ENCODE measurements at regions not wholly inside any gene's neighbourhood (a gene's known extent, or its start where the extent isn't known, plus 50 kb on each side); places are given as distances from the start of the nearest gene placed in this dataset.

DNA sequence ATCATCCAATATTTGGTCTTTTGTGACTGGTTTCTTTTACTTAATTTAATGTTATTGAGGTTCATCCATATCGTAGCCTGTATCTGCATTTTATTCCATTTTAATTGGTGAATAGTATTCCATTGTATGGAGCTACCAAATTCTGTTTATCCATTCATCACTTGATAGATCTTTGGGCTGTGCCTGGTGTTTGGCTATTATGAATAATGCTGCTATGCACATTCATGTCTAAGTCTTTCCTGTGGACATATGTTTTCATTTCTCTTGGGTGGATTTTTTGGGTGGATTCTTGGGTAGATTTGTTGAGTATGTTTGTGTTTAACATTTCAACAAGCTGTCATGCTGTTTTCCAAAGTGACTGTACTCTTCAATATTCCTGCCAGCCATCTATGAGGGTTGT lies 52.5 kb upstream of the NEDD4L start:
- Histone ChIP-seq H3K4me1 (ENCODE audit: control insufficient read depth in 1 of 2, insufficient read depth in 2 of 2, low read length in 2 of 2) (no peaks in the 10 kb centered on the region), H2AFZ (ENCODE audit: low read depth, low read length, poor library complexity, severe bottlenecking) (no peak overlapping the region), H3K9ac (ENCODE audit: low read length) (no peak overlapping the region), H3K9me3 (ENCODE audit: control insufficient read depth in 1 of 2, insufficient read depth in 1 of 2, low read depth in 1 of 2, low read length in 2 of 2) (no peaks in the 10 kb centered on the region), H3K27ac (ENCODE audit: low read depth, low read length) (no peak overlapping the region), H3K27me3 (ENCODE audit: insufficient read depth, low read length) (no peaks in the 10 kb centered on the region), H3K9me2 (ENCODE audit: insufficient read depth) (no peaks in the 10 kb centered on the region), H4K20me1 (ENCODE audit: insufficient read depth) (no peaks in the 10 kb centered on the region), H3K36me3 (ENCODE audit: control insufficient read depth in 1 of 2, insufficient read depth in 2 of 2, low read length in 2 of 2) (no peaks in the 10 kb centered on the region), H3K79me2 (ENCODE audit: insufficient read depth, low read length) (no peaks in the 10 kb centered on the region), H3K4me3 (replicated peaks in 1 of 2; ENCODE audit: low read depth in 1 of 2, low read length in 2 of 2) (no peak overlapping the region), H3K4me2 (ENCODE audit: low read length) (no peak overlapping the region)
- ATAC-seq (no peak), DNase-seq (ENCODE audit: low read depth, low spot score) (no peak)
- ChIA-PET POLR2A (no interaction called here), CTCF (no interaction called here), RAD21 (ENCODE audit: low non-redundant PET in 1 of 2, low total read pairs in 2 of 2, uncharacterized antibody in 2 of 2, unreplicated experiment in 2 of 2) (no interaction called here)
- BruUV-seq (replicated peaks): no TSS peak
- TF ChIP-seq, protein P1, sequence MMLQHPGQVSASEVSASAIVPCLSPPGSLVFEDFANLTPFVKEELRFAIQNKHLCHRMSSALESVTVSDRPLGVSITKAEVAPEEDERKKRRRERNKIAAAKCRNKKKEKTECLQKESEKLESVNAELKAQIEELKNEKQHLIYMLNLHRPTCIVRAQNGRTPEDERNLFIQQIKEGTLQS (IDR thresholded peaks at IDR 0.05): no peak
- TF ChIP-seq SRF (IDR thresholded peaks at IDR 0.05; ENCODE audit: low read depth) (no peak), RAD21 (IDR thresholded peaks at IDR 0.05; ENCODE audit: low read depth) (no peak), ZNF274 (IDR thresholded peaks at IDR 0.05; ENCODE audit: low read depth, low read length) (no peak), EGR1 (IDR thresholded peaks at IDR 0.05; ENCODE audit: low read depth) (no peak), SP1 (IDR thresholded peaks at IDR 0.05; ENCODE audit: low read depth) (no peak), FOSL1 (IDR thresholded peaks at IDR 0.05; ENCODE audit: low read depth) (no peak), EZH2 (IDR thresholded peaks at IDR 0.05) (no peak), JUND (IDR thresholded peaks at IDR 0.05) (no peak), TCF7L2 (IDR thresholded peaks at IDR 0.05; ENCODE audit: borderline replicate concordance, extremely low read depth, insufficient read depth, insufficient read length) (no peak), POLR2AphosphoS5 (IDR thresholded peaks at IDR 0.05; ENCODE audit: low read depth, low read length) (no peak), ZFX (IDR thresholded peaks at IDR 0.05) (no peak), CEBPB (IDR thresholded peaks at IDR 0.05; ENCODE audit: low read depth) (no peak)
- TF ChIP-seq, protein P2, sequence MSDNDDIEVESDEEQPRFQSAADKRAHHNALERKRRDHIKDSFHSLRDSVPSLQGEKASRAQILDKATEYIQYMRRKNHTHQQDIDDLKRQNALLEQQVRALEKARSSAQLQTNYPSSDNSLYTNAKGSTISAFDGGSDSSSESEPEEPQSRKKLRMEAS (IDR thresholded peaks at IDR 0.05): no peak
- intact Hi-C loops (cut with micrococcal nuclease): no loop called here

DNA sequence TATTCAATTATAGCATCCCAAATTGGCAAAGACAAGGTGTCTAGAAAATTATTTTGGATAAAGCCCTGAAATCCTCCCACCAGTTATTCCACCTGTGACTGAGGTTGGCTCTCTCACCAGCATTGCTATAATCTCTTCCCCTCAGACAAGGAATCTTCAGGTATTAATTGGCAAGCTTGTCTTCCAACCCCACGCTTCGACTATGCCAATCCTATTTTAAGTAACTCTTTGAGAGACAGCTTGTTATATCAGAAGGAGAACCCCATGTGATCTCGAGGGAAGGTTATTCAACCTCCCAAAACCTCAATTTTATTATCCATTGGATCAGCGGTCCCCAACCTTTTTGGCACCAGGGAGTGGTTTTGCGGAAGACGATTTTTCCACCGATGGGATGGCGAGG lies 54.5 kb upstream of the NEDD4L start:
- Histone ChIP-seq H3K9me3 (ENCODE audit: control insufficient read depth in 1 of 2, insufficient read depth in 1 of 2, low read depth in 1 of 2, low read length in 2 of 2) (no peaks in the 10 kb centered on the region), H3K36me3 (ENCODE audit: control insufficient read depth in 1 of 2, insufficient read depth in 2 of 2, low read length in 2 of 2) (no peaks in the 10 kb centered on the region), H3K27ac (ENCODE audit: low read depth, low read length) (no peak overlapping the region), H3K79me2 (ENCODE audit: insufficient read depth, low read length) (no peaks in the 10 kb centered on the region), H4K20me1 (ENCODE audit: insufficient read depth) (no peaks in the 10 kb centered on the region), H3K9me2 (ENCODE audit: insufficient read depth) (no peaks in the 10 kb centered on the region), H3K9ac (ENCODE audit: low read length) (no peak overlapping the region), H3K4me2 (ENCODE audit: low read length) (no peak overlapping the region), H3K27me3 (ENCODE audit: insufficient read depth, low read length) (no peaks in the 10 kb centered on the region), H2AFZ (ENCODE audit: low read depth, low read length, poor library complexity, severe bottlenecking) (no peak overlapping the region), H3K4me3 (replicated peaks in 1 of 2; ENCODE audit: low read depth in 1 of 2, low read length in 2 of 2) (no peak overlapping the region), H3K4me1 (ENCODE audit: control insufficient read depth in 1 of 2, insufficient read depth in 2 of 2, low read length in 2 of 2) (no peaks in the 10 kb centered on the region)
- DNase-seq (ENCODE audit: low read depth, low spot score) (no peak), ATAC-seq (no peak)
- no TSS peak for BruUV-seq (replicated peaks)
- ChIA-PET CTCF (no interaction called here), POLR2A (no interaction called here), RAD21 (ENCODE audit: low non-redundant PET in 1 of 2, low total read pairs in 2 of 2, uncharacterized antibody in 2 of 2, unreplicated experiment in 2 of 2) (interaction anchor here in 1 of 2 experiments (0.5 kb wide), 1 partner anchor 28 kb away, joined by 4 read pairs; no protein-coding TSS in a partner anchor)
- intact Hi-C loops (cut with micrococcal nuclease): no loop called here
- TF ChIP-seq POLR2A (IDR thresholded peaks at IDR 0.05; ENCODE audit: borderline replicate concordance, extremely low read depth, insufficient read depth, insufficient read length) (no peak), ZFX (IDR thresholded peaks at IDR 0.05) (no peak), EGR1 (IDR thresholded peaks at IDR 0.05; ENCODE audit: low read depth) (no peak), CBX3 (IDR thresholded peaks at IDR 0.05; ENCODE audit: low read depth) (no peak), POLR2AphosphoS5 (IDR thresholded peaks at IDR 0.05; ENCODE audit: low read depth, low read length) (no peak), RAD21 (IDR thresholded peaks at IDR 0.05; ENCODE audit: low read depth) (no peak), FOSL1 (IDR thresholded peaks at IDR 0.05; ENCODE audit: low read depth) (no peak), EZH2 (IDR thresholded peaks at IDR 0.05) (no peak)
- TF ChIP-seq, protein P2 (IDR thresholded peaks at IDR 0.05): no peak
- TF ChIP-seq, protein P3, sequence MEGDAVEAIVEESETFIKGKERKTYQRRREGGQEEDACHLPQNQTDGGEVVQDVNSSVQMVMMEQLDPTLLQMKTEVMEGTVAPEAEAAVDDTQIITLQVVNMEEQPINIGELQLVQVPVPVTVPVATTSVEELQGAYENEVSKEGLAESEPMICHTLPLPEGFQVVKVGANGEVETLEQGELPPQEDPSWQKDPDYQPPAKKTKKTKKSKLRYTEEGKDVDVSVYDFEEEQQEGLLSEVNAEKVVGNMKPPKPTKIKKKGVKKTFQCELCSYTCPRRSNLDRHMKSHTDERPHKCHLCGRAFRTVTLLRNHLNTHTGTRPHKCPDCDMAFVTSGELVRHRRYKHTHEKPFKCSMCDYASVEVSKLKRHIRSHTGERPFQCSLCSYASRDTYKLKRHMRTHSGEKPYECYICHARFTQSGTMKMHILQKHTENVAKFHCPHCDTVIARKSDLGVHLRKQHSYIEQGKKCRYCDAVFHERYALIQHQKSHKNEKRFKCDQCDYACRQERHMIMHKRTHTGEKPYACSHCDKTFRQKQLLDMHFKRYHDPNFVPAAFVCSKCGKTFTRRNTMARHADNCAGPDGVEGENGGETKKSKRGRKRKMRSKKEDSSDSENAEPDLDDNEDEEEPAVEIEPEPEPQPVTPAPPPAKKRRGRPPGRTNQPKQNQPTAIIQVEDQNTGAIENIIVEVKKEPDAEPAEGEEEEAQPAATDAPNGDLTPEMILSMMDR (IDR thresholded peaks at IDR 0.05 in 2 of 3, conservative IDR thresholded peaks at IDR 0.05 in 1 of 3; ENCODE audit: borderline replicate concordance in 1 of 3, insufficient read depth in 1 of 3, low read depth in 2 of 3, low read length in 2 of 3): no peak
- TF ChIP-seq, protein P4, sequence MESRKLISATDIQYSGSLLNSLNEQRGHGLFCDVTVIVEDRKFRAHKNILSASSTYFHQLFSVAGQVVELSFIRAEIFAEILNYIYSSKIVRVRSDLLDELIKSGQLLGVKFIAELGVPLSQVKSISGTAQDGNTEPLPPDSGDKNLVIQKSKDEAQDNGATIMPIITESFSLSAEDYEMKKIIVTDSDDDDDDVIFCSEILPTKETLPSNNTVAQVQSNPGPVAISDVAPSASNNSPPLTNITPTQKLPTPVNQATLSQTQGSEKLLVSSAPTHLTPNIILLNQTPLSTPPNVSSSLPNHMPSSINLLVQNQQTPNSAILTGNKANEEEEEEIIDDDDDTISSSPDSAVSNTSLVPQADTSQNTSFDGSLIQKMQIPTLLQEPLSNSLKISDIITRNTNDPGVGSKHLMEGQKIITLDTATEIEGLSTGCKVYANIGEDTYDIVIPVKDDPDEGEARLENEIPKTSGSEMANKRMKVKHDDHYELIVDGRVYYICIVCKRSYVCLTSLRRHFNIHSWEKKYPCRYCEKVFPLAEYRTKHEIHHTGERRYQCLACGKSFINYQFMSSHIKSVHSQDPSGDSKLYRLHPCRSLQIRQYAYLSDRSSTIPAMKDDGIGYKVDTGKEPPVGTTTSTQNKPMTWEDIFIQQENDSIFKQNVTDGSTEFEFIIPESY (IDR thresholded peaks at IDR 0.05; ENCODE audit: extremely low read depth, insufficient replicate concordance, low read length): no peak
